ENCODE measurements at regions not wholly inside any gene's neighbourhood (a gene's known extent, or its start where the extent isn't known, plus 50 kb on each side); places are given as distances from the start of the nearest gene placed in this dataset.

DNA sequence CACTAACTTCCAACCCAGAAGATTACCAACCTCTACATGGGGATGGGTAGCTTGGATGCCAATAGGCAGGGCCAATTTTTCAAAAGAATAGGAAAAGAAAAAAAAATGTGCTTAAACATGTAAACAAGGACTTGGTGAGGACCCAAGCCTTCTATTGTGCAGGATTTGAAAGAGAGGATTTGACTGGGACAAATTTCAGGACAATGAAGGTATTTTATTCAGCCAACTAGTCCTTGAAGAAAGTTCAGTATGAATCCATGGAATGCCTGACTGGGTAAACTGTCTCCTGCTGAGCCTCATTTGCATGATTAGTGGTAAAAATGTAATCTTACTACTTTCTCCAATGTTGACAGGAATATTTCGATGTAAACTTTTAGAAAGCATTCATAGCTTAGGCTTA lies 192.5 kb upstream of the RORB start:
- Histone ChIP-seq H3K36me3 (ENCODE audit: control insufficient read depth, low read length) (no peaks in the 10 kb centered on the region), H3K27ac (ENCODE audit: low read depth, low read length) (no peak overlapping the region), H3K4me2 (ENCODE audit: low read length) (no peak overlapping the region), H3K27me3 (ENCODE audit: control insufficient read depth, low read length) (no peaks in the 10 kb centered on the region), H3F3A (ENCODE audit: control insufficient read depth, insufficient read depth) (no peaks in the 10 kb centered on the region), H3K4me1 (ENCODE audit: control insufficient read depth, low read length) (no peaks in the 10 kb centered on the region), H3K79me2 (ENCODE audit: control insufficient read depth, low read length) (no peaks in the 10 kb centered on the region), H3K9me2 (replicated peaks; ENCODE audit: control insufficient read depth, low read length) (no peaks in the 10 kb centered on the region), H4K20me1 (ENCODE audit: control insufficient read depth, insufficient read depth, low read depth, low read length) (no peaks in the 10 kb centered on the region), H3K4me3 (ENCODE audit: low read length) (no peak overlapping the region), H3K9me3 (ENCODE audit: control insufficient read depth, insufficient read depth, low read length) (no peaks in the 10 kb centered on the region)
- no peak for TF ChIP-seq EZH2phosphoT487 (IDR thresholded peaks at IDR 0.05; ENCODE audit: borderline replicate concordance, low read length)
- TF ChIP-seq, protein P1, sequence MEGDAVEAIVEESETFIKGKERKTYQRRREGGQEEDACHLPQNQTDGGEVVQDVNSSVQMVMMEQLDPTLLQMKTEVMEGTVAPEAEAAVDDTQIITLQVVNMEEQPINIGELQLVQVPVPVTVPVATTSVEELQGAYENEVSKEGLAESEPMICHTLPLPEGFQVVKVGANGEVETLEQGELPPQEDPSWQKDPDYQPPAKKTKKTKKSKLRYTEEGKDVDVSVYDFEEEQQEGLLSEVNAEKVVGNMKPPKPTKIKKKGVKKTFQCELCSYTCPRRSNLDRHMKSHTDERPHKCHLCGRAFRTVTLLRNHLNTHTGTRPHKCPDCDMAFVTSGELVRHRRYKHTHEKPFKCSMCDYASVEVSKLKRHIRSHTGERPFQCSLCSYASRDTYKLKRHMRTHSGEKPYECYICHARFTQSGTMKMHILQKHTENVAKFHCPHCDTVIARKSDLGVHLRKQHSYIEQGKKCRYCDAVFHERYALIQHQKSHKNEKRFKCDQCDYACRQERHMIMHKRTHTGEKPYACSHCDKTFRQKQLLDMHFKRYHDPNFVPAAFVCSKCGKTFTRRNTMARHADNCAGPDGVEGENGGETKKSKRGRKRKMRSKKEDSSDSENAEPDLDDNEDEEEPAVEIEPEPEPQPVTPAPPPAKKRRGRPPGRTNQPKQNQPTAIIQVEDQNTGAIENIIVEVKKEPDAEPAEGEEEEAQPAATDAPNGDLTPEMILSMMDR (IDR thresholded peaks at IDR 0.05; ENCODE audit: low read depth, low read length, poor library complexity, severe bottlenecking), result no peak

DNA sequence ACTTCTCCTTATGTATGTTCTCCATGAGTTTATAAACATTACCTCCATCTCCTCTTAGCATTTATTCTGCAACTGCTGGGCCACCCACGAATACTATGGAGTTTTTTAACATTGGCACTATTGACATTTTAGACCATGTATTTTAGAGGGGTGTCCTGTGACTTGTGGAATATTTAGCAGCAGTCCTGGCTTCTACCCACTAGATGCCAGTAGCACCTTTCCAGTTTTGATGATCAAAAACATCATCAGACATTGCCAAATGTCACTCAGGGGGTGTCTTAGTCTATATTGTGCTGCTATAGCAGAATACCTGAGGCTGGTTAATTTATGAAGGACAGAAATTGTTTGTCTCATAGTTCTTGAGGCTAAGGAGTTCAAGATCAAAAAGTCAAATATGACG lies 187.5 kb upstream of the RORB start:
- H3K4me1 ChIP-seq (ENCODE audit: control insufficient read depth, low read length), result no peaks in the 10 kb centered on the region
- no peaks in the 10 kb centered on the region for H3K36me3 ChIP-seq (ENCODE audit: control insufficient read depth, low read length)
- no peaks in the 10 kb centered on the region for H4K20me1 ChIP-seq (ENCODE audit: control insufficient read depth, insufficient read depth, low read depth, low read length)
- no peak overlapping the region for H3K27ac ChIP-seq (ENCODE audit: low read depth, low read length)
- no peak overlapping the region for H3K4me2 ChIP-seq (ENCODE audit: low read length)
- H3K9me3 ChIP-seq (ENCODE audit: control insufficient read depth, insufficient read depth, low read length), result no peaks in the 10 kb centered on the region
- no peak overlapping the region for H3K4me3 ChIP-seq (ENCODE audit: low read length)
- no peaks in the 10 kb centered on the region for H3K9me2 ChIP-seq (replicated peaks; ENCODE audit: control insufficient read depth, low read length)
- no peaks in the 10 kb centered on the region for H3F3A ChIP-seq (ENCODE audit: control insufficient read depth, insufficient read depth)
- no peaks in the 10 kb centered on the region for H3K79me2 ChIP-seq (ENCODE audit: control insufficient read depth, low read length)
- no peak for TF ChIP-seq EZH2phosphoT487 (IDR thresholded peaks at IDR 0.05; ENCODE audit: borderline replicate concordance, low read length)
- TF ChIP-seq, protein P1 (IDR thresholded peaks at IDR 0.05; ENCODE audit: low read depth, low read length, poor library complexity, severe bottlenecking), result no peak
- H3K27me3 ChIP-seq (ENCODE audit: control insufficient read depth, low read length), result no peaks in the 10 kb centered on the region

DNA sequence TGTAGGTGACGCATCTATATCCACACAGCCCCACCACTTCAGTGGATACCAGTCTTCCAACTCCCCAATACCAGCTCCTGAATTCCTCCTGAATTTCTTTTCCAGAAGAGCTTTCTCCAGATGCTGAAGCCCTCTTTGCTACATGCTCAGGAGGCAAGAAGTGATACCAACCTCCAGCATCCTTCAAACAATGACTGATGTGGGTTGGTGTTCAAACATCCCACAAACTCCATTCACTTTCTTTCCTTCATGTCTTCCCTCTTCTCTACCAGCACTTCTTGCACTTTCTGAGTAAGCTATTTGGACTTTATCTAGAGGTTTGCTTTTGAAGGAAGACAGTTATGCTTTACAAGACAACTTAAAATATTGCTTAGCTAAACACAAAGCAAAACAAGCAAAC lies 179.9 kb upstream of the RORB start:
- Histone ChIP-seq H3K79me2 (ENCODE audit: control insufficient read depth, low read length) (no peaks in the 10 kb centered on the region), H3K9me3 (ENCODE audit: control insufficient read depth, insufficient read depth, low read length) (no peaks in the 10 kb centered on the region)

More for the DNA sequence above, 179.9 kb upstream of the RORB start:
- no peak overlapping the region for H3K27ac ChIP-seq (ENCODE audit: low read depth, low read length)
- no peaks in the 10 kb centered on the region for H4K20me1 ChIP-seq (ENCODE audit: control insufficient read depth, insufficient read depth, low read depth, low read length)
- no peak overlapping the region for H3K4me3 ChIP-seq (ENCODE audit: low read length)
- no peaks in the 10 kb centered on the region for H3K27me3 ChIP-seq (ENCODE audit: control insufficient read depth, low read length)
- no peaks in the 10 kb centered on the region for H3F3A ChIP-seq (ENCODE audit: control insufficient read depth, insufficient read depth)
- TF ChIP-seq, protein P1 (IDR thresholded peaks at IDR 0.05; ENCODE audit: low read depth, low read length, poor library complexity, severe bottlenecking), result no peak
- no peak for TF ChIP-seq EZH2phosphoT487 (IDR thresholded peaks at IDR 0.05; ENCODE audit: borderline replicate concordance, low read length)
- no peaks in the 10 kb centered on the region for H3K9me2 ChIP-seq (replicated peaks; ENCODE audit: control insufficient read depth, low read length)
- no peaks in the 10 kb centered on the region for H3K36me3 ChIP-seq (ENCODE audit: control insufficient read depth, low read length)
- H3K4me2 ChIP-seq (ENCODE audit: low read length), result no peak overlapping the region
- no peaks in the 10 kb centered on the region for H3K4me1 ChIP-seq (ENCODE audit: control insufficient read depth, low read length)

Data from DOHH2 (cell line).